ENCODE measurements at regions not wholly inside any gene's neighbourhood (a gene's known extent, or its start where the extent isn't known, plus 50 kb on each side); places are given as distances from the start of the nearest gene placed in this dataset.
"Not testable (repeated sequence)": the region's sequence is repeated elsewhere in the genome, so short reads cannot be mapped to it uniquely, and the experiment has no call there.

DNA sequence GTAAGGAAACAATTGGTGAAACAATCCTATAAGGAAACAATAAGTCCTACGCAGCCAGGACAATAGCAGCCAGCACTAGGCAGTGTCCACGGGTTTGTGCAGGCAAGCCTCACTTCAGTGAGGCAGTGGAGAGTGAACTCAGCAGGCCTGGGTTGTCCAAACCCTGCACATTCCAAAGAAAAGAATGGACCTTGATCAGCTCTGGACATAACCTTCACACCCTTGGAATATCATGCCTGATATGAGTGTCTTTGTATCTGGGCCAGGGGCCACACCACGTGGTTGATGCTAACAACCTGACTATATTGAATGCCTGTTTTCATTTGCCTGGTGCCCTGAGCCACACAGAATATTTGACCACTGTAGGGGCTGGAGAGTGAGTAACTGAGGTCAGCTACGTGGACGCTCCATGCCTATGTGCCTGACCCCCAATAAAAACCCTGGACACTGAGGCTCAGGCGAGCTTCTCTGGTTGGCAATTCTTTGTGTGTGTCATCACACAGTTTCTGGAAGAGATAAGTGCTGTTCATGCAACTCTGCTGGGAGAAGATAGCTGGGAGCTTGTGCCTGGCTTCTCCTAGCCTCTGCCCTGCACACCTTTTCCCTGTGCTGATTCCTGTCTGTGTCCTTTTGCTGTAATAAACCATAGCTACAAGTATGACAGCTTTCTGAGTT is 81.4 kb upstream of the NCOR2 start:
- no peak for DNase-seq

DNA sequence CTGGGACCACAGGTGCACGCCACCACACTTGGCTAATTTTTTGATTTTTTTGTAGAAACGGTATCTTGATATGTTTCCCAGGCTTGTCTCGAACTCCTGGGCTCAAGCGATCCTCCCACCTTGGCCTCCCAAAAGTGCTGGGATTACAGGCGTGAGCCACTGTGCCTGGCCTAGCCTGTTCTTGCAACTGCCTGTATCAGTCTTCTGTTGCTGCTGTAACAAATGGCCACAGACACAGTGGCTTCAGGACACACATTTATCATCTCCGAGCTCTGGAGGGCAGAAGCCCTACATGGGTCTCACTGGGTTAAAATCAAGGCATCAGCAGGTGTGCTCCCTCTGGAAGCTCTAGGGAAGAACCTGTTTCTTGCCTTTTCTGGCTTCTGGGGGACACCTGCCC is 79.9 kb upstream of the NCOR2 start:
- DNase-seq, result no peak

DNA sequence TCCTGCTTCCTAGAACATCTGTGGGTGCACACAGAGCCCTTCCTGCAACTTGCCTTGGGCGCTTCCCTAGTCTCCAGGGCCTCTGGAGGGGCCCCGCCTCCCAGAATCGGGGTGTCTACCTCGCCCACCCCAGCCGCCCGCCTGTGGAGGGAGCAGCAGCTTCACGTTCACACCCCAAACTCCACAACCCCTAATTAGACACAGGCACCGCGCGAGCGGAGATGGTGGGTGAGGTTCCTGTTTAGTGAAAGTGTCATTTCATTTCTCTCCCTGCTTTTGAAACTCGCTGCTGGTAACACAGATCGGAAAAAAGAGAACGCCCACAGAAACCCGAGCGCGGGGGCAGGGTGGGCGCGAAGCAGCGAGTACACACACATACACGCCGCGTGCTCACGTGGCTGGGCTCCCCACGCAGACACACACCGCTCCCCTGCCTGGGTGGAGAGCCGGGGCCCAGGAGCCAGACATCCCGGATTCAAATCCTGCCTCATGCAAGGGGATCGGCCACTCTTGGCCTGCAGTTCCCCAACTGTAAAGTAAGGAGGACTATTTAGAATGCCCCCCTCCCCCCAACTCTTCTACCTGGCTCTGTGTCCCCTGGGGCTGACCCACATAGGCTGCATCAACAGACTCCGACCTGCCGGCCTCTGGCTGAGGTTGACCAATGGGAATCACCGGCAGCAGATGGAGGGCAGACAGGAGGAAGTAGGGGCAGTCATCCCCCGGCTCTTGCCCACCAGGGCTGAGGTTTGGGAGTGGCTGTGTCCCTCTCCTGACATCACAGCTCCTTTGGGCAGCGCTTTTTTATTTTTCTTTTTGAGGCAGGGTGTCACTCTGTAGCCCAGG is 79.2 kb upstream of the NCOR2 start:
- no peak for DNase-seq

DNA sequence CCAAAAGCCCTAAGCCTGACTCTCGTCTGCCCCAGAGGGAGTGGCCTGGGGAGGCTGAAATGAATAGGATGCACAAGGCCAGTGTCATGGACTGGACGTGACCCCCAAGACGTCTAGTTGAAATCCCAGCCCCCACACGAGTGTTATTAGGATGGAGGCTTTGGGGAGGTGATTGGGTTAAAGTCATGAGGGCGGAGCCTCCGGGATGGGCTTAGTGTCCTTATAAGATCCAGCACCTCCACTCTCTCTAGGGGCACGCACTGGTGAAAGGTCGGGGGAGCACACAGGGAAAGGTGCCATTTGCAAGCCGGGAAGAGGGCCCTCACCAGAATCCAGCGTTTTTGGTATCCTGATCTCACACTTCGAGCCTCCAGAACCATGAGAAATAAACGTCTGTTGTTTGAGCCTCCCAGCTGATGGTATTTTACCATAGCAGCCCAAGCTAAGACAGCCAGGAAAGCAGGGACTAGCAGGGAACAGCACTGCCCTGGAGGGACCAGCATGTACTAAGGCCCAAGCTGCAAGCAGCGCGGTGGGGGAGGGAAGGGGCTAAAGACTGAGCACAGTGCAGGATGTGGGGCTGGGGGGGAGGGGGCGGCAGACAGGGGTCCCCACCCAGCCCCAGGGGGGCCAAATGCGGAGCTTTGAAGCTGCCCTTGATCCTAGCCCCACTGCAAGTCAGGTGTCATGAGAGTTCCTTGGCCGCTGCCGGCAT is 78.3 kb upstream of the NCOR2 start:
- no peak for DNase-seq

DNA sequence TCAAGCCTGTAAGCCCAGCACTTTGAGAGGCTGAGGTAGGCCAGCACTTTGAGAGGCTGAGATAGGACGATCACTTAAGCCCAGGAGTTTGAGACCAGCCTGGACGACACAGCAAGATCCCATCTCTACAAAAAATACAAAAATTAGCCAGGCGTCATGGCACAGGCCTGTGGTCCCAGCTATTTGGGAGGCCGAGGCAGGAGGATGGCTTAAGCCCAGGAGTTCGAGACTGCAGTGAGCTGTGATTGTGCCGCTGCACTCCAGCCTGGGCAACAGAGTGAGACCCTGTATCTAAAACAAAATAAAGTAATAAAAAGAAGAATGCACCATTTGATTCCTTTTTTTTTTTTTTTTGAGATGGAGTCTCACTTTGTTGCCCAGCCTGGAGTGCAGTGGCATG is 76.4 kb upstream of the NCOR2 start:
- DNase-seq, result not testable (repeated sequence)

DNA sequence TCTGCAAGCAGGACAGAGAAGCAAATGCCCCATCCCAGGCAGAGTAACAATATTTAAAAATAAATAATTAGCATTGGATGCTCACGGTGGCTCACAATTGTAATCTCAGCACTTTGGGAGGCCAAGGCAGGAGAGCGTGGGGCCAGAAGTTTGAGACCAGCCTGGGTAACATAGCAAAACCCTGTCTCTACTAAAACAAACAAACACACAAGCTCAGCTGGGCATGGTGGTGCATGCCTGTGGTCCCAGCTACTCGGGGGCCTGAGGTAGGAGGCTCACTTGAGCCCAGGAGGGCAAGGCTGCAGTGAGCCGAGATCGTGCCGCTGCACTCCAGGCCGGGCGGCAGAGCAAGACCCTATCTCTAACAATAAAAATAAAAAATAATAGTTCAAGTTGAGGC is 74.7 kb upstream of the NCOR2 start:
- no peak for DNase-seq

DNA sequence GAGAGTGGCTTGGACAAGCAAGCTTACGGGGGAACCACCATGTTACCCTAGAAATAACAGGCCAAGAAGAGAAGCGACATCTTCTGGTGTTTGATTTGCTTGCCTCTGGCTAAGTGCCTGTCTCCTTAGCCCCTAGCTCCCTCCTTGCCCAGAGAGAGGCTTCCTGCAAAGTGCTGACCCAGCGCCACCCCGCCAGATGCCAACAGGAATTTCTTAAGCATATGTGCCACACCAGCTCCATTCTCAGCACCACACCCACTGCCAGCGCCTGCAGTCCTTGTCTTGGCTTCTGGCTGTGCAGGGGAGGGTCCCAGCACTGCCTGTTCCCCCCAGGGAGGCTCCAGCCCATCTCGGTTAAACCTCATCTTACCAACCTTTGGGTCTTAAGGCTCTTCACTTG is 74.2 kb upstream of the NCOR2 start:
- DNase-seq, result no peak

DNA sequence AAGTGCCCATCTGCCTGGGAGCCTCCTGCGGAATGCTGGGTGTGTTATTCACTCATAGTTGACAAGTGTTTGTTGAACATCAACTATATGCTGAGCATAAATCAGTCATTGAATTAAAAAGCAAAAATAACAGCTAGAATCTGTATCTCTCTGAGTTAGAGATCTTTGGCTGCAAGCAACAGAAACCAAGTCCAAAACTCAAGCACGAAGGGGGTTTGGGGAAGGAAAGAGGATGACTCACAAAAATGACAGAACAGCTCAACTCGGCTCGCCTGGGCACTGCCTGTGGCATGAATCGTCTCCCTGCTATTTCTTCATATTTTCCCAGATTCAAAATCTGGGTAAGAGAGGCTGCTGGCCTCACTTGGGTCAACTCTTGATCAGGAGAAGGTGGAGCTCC is 72.6 kb upstream of the NCOR2 start:
- no peak for DNase-seq

DNA sequence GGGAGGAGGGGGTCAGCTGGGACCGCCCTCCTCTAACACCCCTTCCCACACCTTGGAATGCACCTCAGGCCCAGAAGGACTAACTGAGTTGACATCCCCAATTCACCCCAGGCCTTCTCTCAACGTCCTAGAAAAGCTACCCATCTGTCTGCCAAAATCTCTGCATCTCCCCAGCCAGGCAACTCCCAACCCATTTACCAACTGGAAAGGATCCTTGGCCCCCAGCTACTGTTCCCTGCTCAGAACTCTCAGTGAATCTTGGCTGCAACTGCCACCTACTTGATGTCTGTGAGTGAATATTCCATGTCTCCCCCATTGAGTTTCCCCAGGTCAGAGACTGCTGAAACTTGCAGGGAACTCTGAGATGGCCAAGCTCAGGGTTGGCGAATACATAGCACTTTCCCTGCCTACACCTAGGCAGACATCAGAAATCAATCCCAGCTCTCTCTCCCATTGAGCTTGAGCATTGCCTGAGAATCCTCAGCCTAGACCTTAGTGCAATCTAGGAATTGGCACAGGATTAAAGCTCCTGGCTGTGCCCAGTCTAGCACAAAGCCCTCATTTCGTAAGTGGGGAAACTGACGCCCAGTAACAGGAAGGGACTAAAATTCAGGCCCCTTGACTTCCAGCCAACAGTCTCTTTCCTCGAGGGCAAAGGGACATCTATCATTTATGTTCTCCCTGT is 71.9 kb upstream of the NCOR2 start:
- DNase-seq, result no peak

DNA sequence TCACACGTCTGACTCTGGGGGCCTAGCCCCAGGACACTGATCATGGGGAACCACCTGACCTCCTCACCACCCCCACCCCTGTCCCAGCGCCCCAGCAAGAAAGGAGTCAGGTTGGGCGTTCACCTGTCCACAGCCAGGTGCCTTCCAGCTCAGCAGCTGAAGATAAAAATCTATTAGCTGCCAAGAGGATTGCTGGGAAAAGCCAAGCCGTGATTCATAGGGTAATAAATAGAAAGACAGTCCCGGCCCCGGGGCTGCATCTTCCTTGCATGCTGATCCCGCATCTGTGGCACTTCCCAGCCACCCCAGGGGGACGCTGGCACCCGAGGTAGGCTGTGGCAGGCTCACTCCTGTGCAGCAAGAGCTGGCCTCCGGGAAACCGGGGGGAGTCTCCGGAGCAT is 70.2 kb upstream of the NCOR2 start:
- no peak for DNase-seq

DNA sequence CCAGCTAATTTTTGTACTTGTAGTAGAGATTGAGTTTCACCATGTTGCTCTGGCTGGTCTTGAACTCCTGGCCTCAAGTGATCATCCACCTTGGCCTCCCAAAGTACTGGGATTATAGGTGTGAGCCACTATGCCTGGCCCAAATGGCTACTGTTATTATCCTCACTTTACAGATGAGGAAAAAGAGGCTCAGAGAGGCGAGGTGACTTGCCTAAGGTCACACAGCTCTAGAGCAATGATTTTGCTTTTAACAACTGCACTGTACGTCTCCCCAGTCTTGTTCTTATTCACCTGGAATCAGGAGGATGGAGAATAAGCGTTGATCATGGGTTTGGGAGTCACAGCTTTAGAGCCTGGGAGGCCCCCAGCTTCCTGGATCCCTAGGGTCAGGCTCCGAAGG is 69.8 kb upstream of the NCOR2 start:
- DNase-seq, result no peak

DNA sequence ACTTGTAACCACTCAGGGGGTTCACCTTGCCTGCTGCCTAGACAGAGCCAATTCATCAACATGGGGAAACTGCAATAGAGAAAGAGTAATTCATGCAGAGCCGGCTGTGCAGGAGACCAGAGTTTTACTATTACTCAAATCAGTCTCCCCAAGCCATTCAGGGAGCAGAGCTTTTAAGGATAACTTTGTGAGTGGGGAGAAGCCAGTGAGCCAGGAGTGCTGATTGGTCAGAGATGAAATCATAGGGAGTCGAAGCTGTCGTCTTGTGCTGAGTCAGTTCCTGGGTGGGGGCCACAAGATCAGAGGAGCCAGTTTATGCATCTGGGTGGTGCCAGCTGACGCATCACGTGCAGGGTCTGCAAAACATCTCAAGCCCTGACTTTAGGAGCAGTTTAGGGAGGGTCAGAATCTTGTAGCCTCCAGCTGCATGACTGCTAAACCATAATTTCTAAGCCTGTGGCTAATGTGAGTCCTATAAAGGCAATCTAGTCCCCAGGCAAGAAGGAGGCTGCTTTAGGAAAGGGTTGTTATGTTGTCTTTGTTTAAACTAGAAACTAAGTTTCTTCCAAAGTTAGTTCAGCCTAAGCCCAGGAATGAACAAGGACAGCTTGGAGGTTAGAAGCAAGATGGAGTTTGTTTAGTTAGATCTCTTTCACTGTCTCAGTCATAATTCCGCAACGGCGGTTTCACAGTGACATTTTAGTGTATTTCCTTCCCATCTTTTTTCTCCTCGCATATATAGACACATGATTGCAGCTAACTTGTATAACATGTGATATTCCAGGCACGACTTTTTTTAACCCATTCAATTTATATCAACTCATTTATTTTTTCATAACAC is 68.9 kb upstream of the NCOR2 start:
- no peak for DNase-seq

DNA sequence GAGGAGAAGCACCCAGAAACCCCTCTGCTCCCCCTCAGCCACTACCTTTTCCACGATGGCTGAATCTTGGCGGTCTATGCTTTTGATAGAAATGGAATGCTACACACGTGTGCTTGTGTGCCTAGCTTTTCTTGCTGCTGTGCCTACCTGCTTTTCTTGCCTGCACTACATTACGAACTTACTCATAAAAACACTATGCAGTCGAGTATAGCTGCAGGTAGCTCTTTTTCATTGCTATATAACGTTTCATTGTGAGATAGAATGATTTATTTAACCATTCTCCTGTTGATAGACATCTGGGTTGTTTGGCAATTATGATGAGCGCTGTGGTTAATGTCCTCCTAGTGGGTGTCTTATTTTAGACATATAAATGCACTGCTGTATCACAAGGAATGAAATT is 67.9 kb upstream of the NCOR2 start:
- DNase-seq, result no peak

DNA sequence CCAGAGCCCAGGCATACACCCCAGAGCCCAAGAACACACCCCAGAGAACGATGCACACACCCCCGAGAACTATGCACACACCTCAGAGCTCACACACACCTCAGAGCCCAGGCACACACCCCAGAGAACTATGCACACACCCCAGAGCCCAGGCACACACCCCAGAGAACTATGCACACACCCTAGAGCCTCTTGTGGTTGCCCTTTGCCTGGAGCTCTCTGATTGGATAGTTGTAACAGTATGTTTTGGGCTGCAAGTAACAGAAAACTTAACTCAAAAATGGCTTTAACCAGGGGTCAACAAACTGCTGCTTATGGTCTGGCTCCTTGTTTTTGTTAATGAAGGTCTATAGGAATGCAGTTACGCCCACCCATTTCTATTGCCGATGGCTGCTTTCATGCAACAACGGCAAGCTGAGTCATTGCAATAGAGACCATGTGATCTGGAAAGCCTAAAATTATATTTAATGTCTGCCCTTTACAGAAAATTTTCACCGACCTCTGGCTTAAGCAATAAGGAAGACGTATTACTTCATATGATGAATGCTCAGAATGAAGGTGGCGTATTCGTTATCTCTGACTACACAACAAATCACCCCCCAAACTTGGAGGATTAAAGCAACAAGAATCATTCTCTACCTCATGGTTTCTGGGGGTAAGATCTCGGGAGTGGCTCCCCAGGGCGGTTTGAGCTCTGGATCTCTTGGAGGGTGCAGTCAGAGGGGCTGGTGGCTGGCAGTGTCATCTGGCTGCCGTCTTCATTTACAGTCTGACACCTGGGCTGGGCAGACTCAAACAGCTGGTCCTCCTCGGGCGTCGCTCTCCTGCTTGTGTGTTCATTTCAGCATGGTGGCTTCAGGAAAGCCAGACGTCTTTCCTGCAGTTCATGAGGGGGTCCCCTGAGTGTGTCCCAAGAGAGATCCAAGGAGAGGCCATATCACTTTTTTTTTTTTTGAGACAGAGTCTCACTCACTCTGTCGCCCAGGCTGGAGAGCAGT is 66.3 kb upstream of the NCOR2 start:
- no peak for DNase-seq

DNA sequence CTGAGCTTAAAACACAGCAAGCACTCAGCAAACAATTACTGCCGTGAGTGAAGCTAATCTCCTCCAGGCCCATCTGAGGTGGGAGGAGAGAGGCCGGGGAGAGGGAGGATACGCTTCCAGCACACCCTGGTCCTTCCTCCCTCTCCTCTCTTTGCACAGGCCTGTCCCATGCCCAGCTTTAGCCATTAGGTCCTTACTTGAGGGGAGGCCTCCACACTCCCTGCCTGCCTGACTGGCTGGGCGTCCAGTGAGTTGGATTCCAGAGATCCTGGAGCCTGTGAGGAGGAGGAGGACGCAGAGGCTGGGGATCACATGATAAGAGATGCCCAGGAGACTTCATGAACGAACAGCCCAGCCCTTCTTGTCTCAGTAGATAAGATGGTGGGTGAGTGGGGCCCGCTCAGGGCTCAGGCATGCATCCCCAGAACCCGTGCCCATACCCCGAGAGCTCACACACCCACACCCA is 65.1 kb upstream of the NCOR2 start:
- no peak for DNase-seq

DNA sequence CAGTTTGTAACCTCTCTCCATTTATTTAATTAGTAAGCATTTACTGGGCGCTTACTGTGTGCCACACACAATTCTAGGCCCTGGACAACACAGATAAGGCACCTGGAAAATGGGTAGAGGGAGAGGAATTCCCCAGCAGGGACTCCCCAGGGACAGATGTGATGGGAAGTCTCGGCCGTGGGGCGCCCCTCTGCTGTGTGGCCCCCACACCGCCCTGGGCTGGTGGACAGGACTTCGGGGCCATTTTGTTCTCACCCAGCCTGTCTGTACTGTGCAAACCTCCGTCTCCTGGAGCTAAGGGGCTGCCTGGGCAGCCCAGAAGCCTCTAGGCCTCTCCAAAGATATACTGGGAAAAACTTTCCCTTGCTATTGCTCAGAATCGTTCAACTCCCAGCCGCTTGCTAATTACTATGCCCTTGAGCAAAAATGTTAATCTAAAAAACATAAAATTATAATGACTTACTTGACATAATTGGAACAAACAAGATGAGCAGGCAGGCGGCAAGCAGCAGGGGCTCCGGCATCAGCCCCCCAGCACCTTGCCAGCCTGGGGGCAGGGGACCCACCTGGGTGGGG is 64.4 kb upstream of the NCOR2 start:
- DNase-seq, result no peak

DNA sequence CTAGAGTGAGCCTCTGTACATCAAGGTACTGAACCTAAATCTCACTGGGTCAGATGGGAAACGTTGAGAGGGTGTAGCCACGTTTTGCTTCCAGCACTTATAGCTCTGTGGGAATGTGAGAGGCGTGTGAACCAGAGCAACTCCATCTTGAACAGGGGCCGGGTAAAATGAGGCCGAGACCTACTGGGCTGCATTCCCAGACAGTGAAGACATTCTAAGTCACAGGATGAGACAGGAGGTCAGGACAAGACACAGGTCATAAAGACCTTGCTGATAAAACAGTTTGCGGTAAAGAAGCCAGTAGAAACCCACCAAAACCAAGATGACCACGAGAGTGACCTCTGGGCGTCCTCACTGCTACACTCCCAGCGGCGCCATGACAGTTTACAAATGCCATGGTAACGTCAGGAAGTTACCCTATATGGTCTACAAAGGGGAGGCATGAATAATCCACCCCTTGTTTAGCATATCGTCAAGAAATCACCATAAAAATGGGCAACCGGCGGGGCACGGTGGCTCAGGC is 63.4 kb upstream of the NCOR2 start:
- DNase-seq, result no peak

DNA sequence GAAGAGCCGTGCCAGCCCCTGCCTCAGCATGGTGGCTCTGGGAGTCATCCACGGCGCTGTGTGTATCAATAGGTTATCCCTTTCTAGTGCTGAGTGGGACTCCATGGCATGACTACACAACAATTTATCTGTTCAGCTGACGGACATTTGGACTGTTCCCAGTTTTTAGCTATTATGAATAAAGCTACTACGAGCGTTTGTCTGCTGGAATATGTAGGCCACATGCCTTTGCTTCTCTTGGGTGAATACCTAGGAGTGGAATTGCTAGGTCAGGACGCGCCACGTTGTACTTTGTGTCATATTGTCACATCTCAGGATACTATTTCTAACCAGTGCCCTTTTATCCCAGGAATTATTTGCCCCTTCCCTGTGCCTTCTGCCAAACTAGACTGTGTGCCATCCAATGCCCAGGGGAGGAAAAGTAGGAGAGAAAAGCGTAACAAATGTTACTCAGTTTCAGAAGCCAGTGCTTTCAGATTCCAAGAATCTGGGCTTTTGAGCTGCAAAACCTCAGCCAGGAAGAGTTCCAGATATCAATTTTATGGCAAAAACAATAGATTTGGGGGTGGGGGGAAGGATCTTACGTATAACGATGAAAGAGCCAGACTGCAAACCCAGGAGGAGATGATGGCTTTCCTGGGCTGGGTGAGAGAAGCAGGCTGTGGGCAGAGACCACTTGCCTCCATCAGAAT is 62.5 kb upstream of the NCOR2 start:
- DNase-seq, result no peak

DNA sequence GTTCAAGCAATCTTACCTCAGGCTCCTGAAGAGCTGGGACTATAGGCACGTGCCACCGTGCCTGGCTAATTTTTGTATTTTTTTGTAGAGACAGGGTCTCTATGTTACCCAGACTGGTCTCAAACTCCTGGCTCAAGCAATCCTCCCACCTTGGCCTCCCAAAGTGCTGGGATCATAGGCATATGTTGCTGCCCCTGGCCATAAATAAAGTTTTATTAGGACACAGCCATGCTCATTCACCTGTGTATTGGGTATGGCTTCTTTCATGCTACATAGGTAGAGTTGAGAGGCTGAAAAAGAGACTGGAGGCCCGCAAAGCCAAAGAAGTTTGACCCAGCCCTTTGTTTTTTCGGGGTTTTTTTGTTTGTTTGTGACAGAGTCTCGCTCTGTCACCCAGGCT is 61.7 kb upstream of the NCOR2 start:
- no peak for DNase-seq

DNA sequence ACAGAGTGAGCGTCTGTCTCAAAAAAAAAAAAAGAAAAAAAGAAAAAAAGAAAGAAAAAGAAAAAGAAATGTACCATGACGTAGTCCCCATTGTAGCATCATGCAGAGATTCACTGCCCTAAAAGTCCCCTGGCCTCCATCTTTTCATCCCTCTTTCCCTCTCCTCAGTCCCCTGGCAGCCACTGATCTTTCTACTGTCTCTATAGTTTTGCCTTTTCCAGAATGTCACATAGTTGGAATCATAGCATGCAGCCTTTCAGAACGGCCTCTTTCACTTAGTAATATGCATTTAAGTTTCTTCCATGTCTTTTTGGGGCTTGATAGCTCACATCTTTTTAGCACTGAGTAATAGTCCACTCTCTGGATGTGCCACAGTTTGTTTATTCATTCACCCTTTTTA is 60.5 kb upstream of the NCOR2 start:
- DNase-seq, result no peak

Measured in NCI-H345 (cell line).